OCI-LY7 (cell line): ENCODE measurements at regions not wholly inside any gene's neighbourhood (a gene's known extent, or its start where the extent isn't known, plus 50 kb on each side); places are given as distances from the start of the nearest gene placed in this dataset.

Experiments
- BruUV-seq: library from RNA; stranded (reverse); fragments of 400-500 nt; replicated peaks from 2 replicates; lab custom pipeline; 2021; lab: Mats Ljungman, UMichigan
- CTCF ChIA-PET: fragments of 300-600 bp; sonication (Branson Sonifier 250); formaldehyde crosslinking; loops from one replicate; lab custom pipeline; 2022; ENCODE audit warnings: antibody characterized with exemption; ENCODE audit not compliant: unreplicated experiment; lab: Charles Lee
- POLR2A ChIA-PET: fragments of 300-600 bp; sonication (Branson Sonifier 250); formaldehyde crosslinking; loops from one replicate; lab custom pipeline; 2022; ENCODE audit warnings: antibody characterized with exemption; lab: Charles Lee
- DNase-seq: peaks from one replicate; pipeline ENCODE4 v3.0.0-alpha.2; 2015; ENCODE audit warnings: low spot score
- H2AFZ ChIP-seq: fragments of 200-600 bp; sonication (generic), shearing (Covaris generic); 2 replicates; pipeline ENCODE4 v1.6.1; 2014; ENCODE audit warnings: mild to moderate bottlenecking, antibody characterized with exemption, low read length, moderate library complexity
- H3K27ac ChIP-seq: fragments of 200-600 bp; sonication (generic); 2 replicates; pipeline ENCODE4 v1.5.1; 2014; ENCODE audit warnings: mixed run types, low read depth, mild to moderate bottlenecking, moderate library complexity, low read length, inconsistent platforms; ENCODE audit not compliant: poor library complexity, severe bottlenecking
- H3K36me3 ChIP-seq: fragments of 200-600 bp; sonication (generic); 2 replicates; pipeline ENCODE4 v1.6.1; 2014; ENCODE audit warnings: mild to moderate bottlenecking, antibody characterized with exemption, low read length, moderate library complexity, mixed read lengths; ENCODE audit not compliant: insufficient read depth
- H3K4me1 ChIP-seq: fragments of 200-600 bp; sonication (generic); 2 replicates; pipeline ENCODE4 v1.5.1; 2014; ENCODE audit warnings: mild to moderate bottlenecking, low read length; ENCODE audit not compliant: insufficient read depth, poor library complexity, severe bottlenecking
- H3K4me2 ChIP-seq: fragments of 200-600 bp; sonication (generic); 2 replicates; pipeline ENCODE4 v1.6.1; 2014; ENCODE audit warnings: mild to moderate bottlenecking, low read length
- H3K4me3 ChIP-seq: fragments of 200-600 bp; sonication (generic); 2 replicates; pipeline ENCODE4 v1.5.1; 2014; ENCODE audit warnings: mild to moderate bottlenecking, low read depth, low read length; ENCODE audit not compliant: poor library complexity, severe bottlenecking
- H3K79me2 ChIP-seq: fragments of 200-600 bp; sonication (generic); 2 replicates; pipeline ENCODE4 v1.6.1; 2016; ENCODE audit warnings: low read depth, mild to moderate bottlenecking, low read length, moderate library complexity, mixed read lengths; ENCODE audit not compliant: insufficient read depth
- H3K9me2 ChIP-seq: fragments of 200-600 bp; sonication (generic); 2 replicates; pipeline ENCODE4 v1.6.1; 2016; ENCODE audit warnings: mild to moderate bottlenecking, low read length, mixed read lengths; ENCODE audit not compliant: insufficient read depth
- H3K9me3 ChIP-seq: fragments of 200-600 bp; sonication (generic); 2 replicates; pipeline ENCODE4 v1.6.1; 2014; ENCODE audit warnings: mild to moderate bottlenecking, mixed run types, low read length, mixed read lengths
- H4K20me1 ChIP-seq: fragments of 200-600 bp; sonication (generic); 2 replicates; pipeline ENCODE4 v1.6.1; 2014; ENCODE audit warnings: mild to moderate bottlenecking, antibody characterized with exemption, low read length, moderate library complexity, mixed read lengths; ENCODE audit not compliant: insufficient read depth
- EZH2phosphoT487 ChIP-seq: fragments of 200-600 bp; sonication (generic); IDR thresholded peaks from 2 replicates; pipeline ENCODE4 v1.6.1; 2018; ENCODE audit warnings: low read depth, borderline replicate concordance, mild to moderate bottlenecking, mixed run types, antibody characterized with exemption, low read length, moderate library complexity, mixed read lengths
- intact Hi-C: fragments of 100-400 bp; cut with micrococcal nuclease; formaldehyde crosslinking; loops from one replicate; pipeline ENCODE4 v1.10.0; 2022; ENCODE audit not compliant: unreplicated experiment
- TF ChIP-seq, protein P1 (sequence below): fragments of 200-600 bp; sonication (generic); conservative IDR thresholded peaks from 2 replicates; pipeline ENCODE4 v1.5.1; 2014; ENCODE audit warnings: mild to moderate bottlenecking, antibody characterized with exemption, low read length, moderate library complexity, mixed read lengths

DNA sequence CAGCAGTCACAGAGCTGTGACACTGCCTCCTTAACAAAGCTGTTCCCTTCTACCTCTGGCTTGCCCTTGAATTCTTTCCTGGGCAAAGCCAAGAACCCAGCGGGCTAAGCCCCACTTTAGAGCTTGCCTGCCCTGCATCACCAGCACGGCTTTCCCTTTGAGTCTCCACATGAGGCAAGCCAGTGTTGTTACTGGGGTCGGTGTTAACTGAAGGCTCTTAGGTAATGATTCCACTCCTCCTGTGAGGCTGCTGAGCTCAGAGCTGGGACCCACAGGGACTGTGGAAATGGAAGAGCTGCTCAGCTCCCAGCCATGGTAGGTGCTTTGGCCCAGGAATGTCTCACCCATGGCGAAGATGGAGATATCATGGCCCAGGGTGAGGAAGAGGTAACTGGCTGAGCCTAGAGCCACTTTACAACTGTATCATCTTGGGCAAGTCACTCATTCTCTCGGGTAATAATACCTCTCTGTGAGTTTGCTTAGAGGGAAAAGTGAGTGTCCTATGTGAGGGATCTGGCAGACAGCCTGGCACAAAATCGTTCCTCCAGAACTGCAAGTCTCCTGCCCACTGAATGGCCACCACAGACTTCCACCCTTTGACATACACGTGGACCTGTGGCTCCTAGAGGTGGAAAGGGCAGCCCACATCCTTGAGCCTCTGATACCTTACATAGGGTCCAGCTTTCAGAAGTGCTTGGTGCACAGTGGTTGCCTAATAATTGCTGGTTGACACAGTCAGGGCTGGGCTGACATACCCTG, 654.1 kb downstream of the PTPRU start:
- CTCF ChIA-PET = no interaction called here

DNA sequence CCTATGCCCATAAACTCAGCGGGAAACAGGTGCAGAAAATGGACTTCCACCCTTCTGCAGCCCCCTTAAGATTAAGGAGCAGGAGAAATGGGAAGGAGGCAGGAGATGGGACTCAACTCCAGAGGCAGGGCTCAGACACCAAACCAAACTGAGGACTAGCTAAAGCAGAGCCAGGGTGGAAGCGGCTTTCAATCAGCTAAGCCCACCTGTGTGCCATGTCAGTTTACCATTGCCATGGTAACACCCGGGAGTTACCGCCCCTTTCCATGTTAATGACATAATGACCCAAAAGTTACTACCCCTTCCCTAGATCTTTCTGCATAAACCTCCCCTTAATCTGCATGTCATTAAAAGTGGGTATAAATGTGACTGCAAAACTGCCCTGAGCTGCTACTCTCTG, 653.5 kb downstream of the PTPRU start:
- no TSS peak for BruUV-seq
- CTCF ChIA-PET = no interaction called here
- TF ChIP-seq, protein P1, sequence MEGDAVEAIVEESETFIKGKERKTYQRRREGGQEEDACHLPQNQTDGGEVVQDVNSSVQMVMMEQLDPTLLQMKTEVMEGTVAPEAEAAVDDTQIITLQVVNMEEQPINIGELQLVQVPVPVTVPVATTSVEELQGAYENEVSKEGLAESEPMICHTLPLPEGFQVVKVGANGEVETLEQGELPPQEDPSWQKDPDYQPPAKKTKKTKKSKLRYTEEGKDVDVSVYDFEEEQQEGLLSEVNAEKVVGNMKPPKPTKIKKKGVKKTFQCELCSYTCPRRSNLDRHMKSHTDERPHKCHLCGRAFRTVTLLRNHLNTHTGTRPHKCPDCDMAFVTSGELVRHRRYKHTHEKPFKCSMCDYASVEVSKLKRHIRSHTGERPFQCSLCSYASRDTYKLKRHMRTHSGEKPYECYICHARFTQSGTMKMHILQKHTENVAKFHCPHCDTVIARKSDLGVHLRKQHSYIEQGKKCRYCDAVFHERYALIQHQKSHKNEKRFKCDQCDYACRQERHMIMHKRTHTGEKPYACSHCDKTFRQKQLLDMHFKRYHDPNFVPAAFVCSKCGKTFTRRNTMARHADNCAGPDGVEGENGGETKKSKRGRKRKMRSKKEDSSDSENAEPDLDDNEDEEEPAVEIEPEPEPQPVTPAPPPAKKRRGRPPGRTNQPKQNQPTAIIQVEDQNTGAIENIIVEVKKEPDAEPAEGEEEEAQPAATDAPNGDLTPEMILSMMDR = no peak
- no peak for TF ChIP-seq EZH2phosphoT487

More for the DNA sequence above, 654.1 kb downstream of the PTPRU start:
- Histone ChIP-seq H3K4me1 (no peaks in the 10 kb centered on the region), H4K20me1 (no peaks in the 10 kb centered on the region), H3K9me2 (no peaks in the 10 kb centered on the region), H3K36me3 (no peaks in the 10 kb centered on the region), H3K79me2 (no peaks in the 10 kb centered on the region), H3K27ac (no peak overlapping the region), H2AFZ (no peak overlapping the region), H3K9me3 (no peaks in the 10 kb centered on the region), H3K4me3 (no peak overlapping the region), H3K4me2 (no peak overlapping the region)
- BruUV-seq = no TSS peak
- POLR2A ChIA-PET = no interaction called here
- intact Hi-C loops = no loop called here
- TF ChIP-seq, protein P1 = no peak
- no peak for TF ChIP-seq EZH2phosphoT487
- DNase-seq = no peak

DNA sequence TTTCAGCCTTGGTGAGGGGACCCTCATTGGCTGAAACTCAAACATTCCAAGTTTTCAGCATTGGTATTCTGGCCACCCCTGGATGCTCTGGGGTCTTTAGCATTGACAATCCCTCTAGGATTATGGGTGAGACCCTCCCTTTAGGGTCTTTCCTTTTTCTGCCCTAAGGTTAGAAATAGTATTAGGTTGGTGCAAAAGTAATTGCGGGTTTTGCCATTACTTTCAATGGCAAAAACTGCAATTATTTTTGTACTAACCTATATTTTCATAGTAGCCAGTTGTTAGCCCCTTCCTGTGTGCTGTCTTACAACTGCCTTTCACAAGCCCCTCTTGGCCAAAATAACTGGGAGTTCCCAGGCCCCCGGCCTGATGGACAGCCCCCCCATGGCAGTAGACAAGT, 648.4 kb downstream of the PTPRU start:
- H3K9me2 ChIP-seq = no peaks in the 10 kb centered on the region
- no peaks in the 10 kb centered on the region for H3K4me1 ChIP-seq
- no TSS peak for BruUV-seq
- H4K20me1 ChIP-seq = no peaks in the 10 kb centered on the region
- H3K4me2 ChIP-seq = no peak overlapping the region
- no peaks in the 10 kb centered on the region for H3K9me3 ChIP-seq
- H2AFZ ChIP-seq = no peak overlapping the region
- no peaks in the 10 kb centered on the region for H3K79me2 ChIP-seq
- intact Hi-C loops = no loop called here
- H3K4me3 ChIP-seq = no peak overlapping the region
- no peak for TF ChIP-seq EZH2phosphoT487
- TF ChIP-seq, protein P1 = no peak
- H3K27ac ChIP-seq = no peak overlapping the region
- CTCF ChIA-PET = no interaction called here
- H3K36me3 ChIP-seq = no peaks in the 10 kb centered on the region
- POLR2A ChIA-PET = no interaction called here
- no peak for DNase-seq

More for the DNA sequence above, 653.5 kb downstream of the PTPRU start:
- H3K4me2 ChIP-seq = no peak overlapping the region
- H3K4me1 ChIP-seq = no peaks in the 10 kb centered on the region
- POLR2A ChIA-PET = interaction anchor here (0.5 kb wide), 1 partner anchor 156 kb away, joined by 3 read pairs; no protein-coding TSS in a partner anchor
- H2AFZ ChIP-seq = no peak overlapping the region
- no peaks in the 10 kb centered on the region for H4K20me1 ChIP-seq
- intact Hi-C loops = no loop called here
- H3K36me3 ChIP-seq = no peaks in the 10 kb centered on the region
- no peak for DNase-seq
- no peaks in the 10 kb centered on the region for H3K9me2 ChIP-seq
- H3K4me3 ChIP-seq = no peak overlapping the region
- H3K9me3 ChIP-seq = no peaks in the 10 kb centered on the region
- no peaks in the 10 kb centered on the region for H3K79me2 ChIP-seq
- H3K27ac ChIP-seq = no peak overlapping the region
